Tibial nerve (tissue), 4 donors: ENCODE measurements at regions not wholly inside any gene's neighbourhood (a gene's known extent, or its start where the extent isn't known, plus 50 kb on each side); places are given as distances from the start of the nearest gene placed in this dataset.
"Not testable (repeated sequence)": the region's sequence is repeated elsewhere in the genome, so short reads cannot be mapped to it uniquely, and the experiment has no call there.

Source experiments
- DNase-seq, 2 donors: peaks; one replicate each; pipeline ENCODE4 v3.0.0-alpha.2; 2019; ENCODE audit warnings: low spot score in 2 of 2
- H3K27ac ChIP-seq, 4 donors: fragments of 200-600 bp; sonication (generic) in 3 of 4; one replicate each; pipeline ENCODE4 v1.5.1; 2017 to 2019; ENCODE audit warnings: mild to moderate bottlenecking in 1 of 4
- H3K27me3 ChIP-seq, 2 donors: fragments of 200-600 bp; sonication (generic) in 1 of 2; one replicate each; pipeline versions ENCODE4 v1.5.1 to v1.6.0; 2017 to 2019
- H3K36me3 ChIP-seq, 3 donors: fragments of 200-600 bp; sonication (generic); one replicate each; pipeline ENCODE4 v1.5.1; 2018 to 2019
- H3K4me1 ChIP-seq, 4 donors: fragments of 200-600 bp; sonication (generic) in 3 of 4; one replicate each; pipeline ENCODE4 v1.5.1; 2017 to 2019
- H3K4me3 ChIP-seq, 4 donors: fragments of 200-600 bp; sonication (generic) in 3 of 4; one replicate each; pipeline ENCODE4 v1.5.1; 2017 to 2019; ENCODE audit warnings: mild to moderate bottlenecking in 1 of 4, moderate library complexity in 1 of 4
- H3K9me3 ChIP-seq, 4 donors: fragments of 200-600 bp; sonication (generic) in 3 of 4; one replicate each; pipeline ENCODE4 v1.5.1; 2017 to 2019
- CTCF ChIP-seq, 5 experiments: fragments of 200-600 bp in 3 of 5; fragments of 450-650 bp in 2 of 5; sonication (generic) in 3 of 5; IDR thresholded peaks; one replicate each; pipeline ENCODE4 v1.5.1; 2016 to 2019; ENCODE audit warnings: antibody characterized with exemption in 5 of 5, mild to moderate bottlenecking in 3 of 5, moderate library complexity in 2 of 5
- EP300 ChIP-seq, 2 donors: sonication (generic); formaldehyde crosslinking; IDR thresholded peaks; one replicate each; pipeline ENCODE4 v1.6.1; 2017; ENCODE audit warnings: antibody characterized with exemption in 2 of 2, mild to moderate bottlenecking in 1 of 2
- POLR2A ChIP-seq, 2 donors: fragments of 450-650 bp; IDR thresholded peaks; one replicate each; pipeline ENCODE4 v1.6.1; 2017; ENCODE audit warnings: antibody characterized with exemption in 2 of 2, mild to moderate bottlenecking in 2 of 2, moderate library complexity in 2 of 2
- WGBS, 2 donors: methylation state at CpG; one replicate each; pipeline ENCODE4 v1.1.5; 2018; 5-methylcytosine and 5-hydroxymethylcytosine counted together

DNA sequence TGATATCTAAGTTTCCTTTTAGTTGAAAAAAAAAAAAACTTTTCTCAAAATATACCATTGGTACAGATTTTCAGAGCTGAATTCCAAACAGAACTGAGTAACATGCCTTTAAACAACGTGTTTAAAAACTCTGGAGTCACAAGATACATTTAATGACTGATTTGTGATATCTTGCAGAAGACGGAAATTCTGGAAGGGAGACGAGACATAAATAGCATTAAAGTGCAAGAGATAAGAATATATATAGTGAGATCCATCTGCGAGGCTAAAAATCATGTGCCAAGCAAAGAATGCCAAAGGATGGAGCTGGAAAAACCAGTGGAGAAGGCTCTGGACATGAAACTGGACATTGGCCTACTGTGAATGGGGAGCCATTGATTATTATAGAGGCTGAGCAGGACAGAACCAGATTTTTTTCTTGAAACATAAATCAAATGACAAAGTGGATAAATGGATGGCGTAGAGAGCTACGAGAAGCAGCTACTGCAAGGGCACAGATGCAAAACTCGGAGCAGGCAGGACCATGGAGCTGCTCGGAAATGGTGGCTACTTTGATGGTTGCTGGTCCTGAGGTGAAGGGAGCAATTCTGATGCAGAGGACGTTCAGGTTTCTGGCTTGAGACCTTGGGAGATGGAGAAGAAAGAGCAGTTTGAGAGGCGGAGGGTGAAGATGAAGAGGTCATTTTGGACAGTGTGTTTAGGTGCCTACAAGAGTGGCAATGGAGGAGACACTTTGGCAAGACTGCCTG is 88.8 kb downstream of the CPN2 start:
- 89 to 92% methylated on average over 10 of the region's 10 CpGs for WGBS, 2 donors
- TF ChIP-seq CTCF (IDR thresholded peaks at IDR 0.05) (no peak), POLR2A (IDR thresholded peaks at IDR 0.05) (no peak), EP300 (IDR thresholded peaks at IDR 0.05) (no peak)
- Histone ChIP-seq H3K9me3 (peaks cover 0 to 6% (median 0%) of the 10 kb centered on the region in 4 donors), H3K4me1 (peaks cover 0 to 22% (median 3%) of the 10 kb centered on the region in 4 donors), H3K4me3 (no peak overlapping the region), H3K36me3 (no peaks in the 10 kb centered on the region), H3K27ac (no peak overlapping the region), H3K27me3 (no peaks in the 10 kb centered on the region)
- DNase-seq, result no peak

GRCh38 chr3:194262925-194263305 is 88.2 kb downstream of the CPN2 start:
- no peak for DNase-seq
- no peaks in the 10 kb centered on the region for H3K36me3 ChIP-seq
- H3K27ac ChIP-seq, result no peak overlapping the region
- H3K4me3 ChIP-seq, result no peak overlapping the region
- TF ChIP-seq EP300 (IDR thresholded peaks at IDR 0.05) (no peak), CTCF (IDR thresholded peaks at IDR 0.05) (no peak), POLR2A (IDR thresholded peaks at IDR 0.05) (no peak)
- 98 to 99% methylated on average over 5 of the region's 5 CpGs for WGBS, 2 donors
- peaks cover 0 to 5% (median 0%) of the 10 kb centered on the region in 4 donors for H3K9me3 ChIP-seq
- H3K27me3 ChIP-seq, result no peaks in the 10 kb centered on the region
- peaks cover 0 to 27% (median 3%) of the 10 kb centered on the region in 4 donors for H3K4me1 ChIP-seq

GRCh38 chr3:194264631-194265504 is 86.3 kb downstream of the CPN2 start:
- peaks cover 0 to 37% (median 10%) of the 10 kb centered on the region in 4 donors for H3K4me1 ChIP-seq
- not testable (repeated sequence) for DNase-seq, H3K27me3 ChIP-seq, H3K36me3 ChIP-seq, H3K9me3 ChIP-seq
- peak overlapping the region in 1 of 4 donors; percentile 66 for H3K27ac ChIP-seq
- WGBS, 2 donors, result 65 to 83% methylated on average over 16 to 23 of the region's 37 CpGs
- peak overlapping the region in 1 of 4 donors; percentile 15 for H3K4me3 ChIP-seq

DNA sequence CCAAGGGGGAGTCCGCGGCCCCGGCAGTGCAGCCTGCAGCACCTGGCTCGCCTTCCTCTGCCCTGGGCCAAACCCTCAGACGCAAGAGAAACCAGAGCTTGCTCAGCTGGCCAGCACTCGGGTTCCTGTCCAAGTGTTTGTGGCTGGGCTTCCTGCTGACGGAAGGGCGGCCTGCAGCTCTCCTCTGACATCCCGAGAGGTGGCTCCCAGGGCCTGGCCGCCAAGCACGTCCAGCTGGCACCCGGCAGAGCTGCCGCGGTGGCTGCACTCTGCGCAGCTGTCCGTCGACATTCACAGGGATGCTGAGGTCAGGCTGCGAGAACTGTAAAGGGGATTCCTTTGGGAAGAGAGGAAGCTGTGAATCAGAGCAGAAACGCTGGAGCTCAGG is 85.6 kb downstream of the CPN2 start:
- Histone ChIP-seq H3K4me3 (peak overlapping the region in 1 of 4 donors; percentile 15), H3K27me3 (no peaks in the 10 kb centered on the region)
- 21 to 28% methylated on average over 4 to 19 of the region's 19 CpGs for WGBS, 2 donors

More for the DNA sequence above, 85.6 kb downstream of the CPN2 start:
- peak overlapping the region in 1 of 4 donors; percentile 66 for H3K27ac ChIP-seq
- TF ChIP-seq CTCF (IDR thresholded peaks at IDR 0.05), result peak in 1 of 5 experiments; percentile 17
- no peak for TF ChIP-seq POLR2A (IDR thresholded peaks at IDR 0.05)
- TF ChIP-seq EP300 (IDR thresholded peaks at IDR 0.05), result peak; percentile 48 to 91
- H3K36me3 ChIP-seq, result no peaks in the 10 kb centered on the region
- no peaks in the 10 kb centered on the region for H3K9me3 ChIP-seq
- DNase-seq, result peak; percentile 71 to 79
- peaks cover 0 to 43% (median 15%) of the 10 kb centered on the region in 4 donors for H3K4me1 ChIP-seq
